ENCODE measurements at regions not wholly inside any gene's neighbourhood (a gene's known extent, or its start where the extent isn't known, plus 50 kb on each side); places are given as distances from the start of the nearest gene placed in this dataset.

DNA sequence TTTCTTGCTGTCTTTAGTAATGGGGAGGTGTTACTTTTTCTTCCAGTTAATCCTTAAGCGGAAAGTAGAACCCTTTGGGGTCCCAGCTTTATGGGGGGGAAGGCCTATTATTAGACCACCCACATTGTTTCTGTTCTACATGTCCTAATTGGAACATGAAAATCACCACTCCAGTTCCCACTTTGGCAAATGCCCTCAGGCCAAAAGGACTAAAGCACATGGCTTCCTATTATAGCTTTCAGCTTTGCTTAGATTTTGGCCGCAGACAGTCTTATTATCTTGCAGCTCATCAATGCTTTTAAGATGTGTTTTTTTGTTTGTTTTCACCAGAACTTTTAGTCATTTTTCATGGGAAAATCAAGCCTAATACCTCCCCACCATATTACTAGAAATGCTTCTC, 296.8 kb upstream of the ANKH start:
- Histone ChIP-seq H3K9ac (no peak overlapping the region), H3K9me3 (ENCODE audit: low read depth) (no peaks in the 10 kb centered on the region), H3K4me1 (ENCODE audit: insufficient read depth) (no peaks in the 10 kb centered on the region), H3F3A (ENCODE audit: insufficient read depth) (no peaks in the 10 kb centered on the region), H3K4me3 (no peak overlapping the region), H3K27ac (no peak overlapping the region), H3K79me2 (ENCODE audit: insufficient read depth) (no peaks in the 10 kb centered on the region), H4K20me1 (ENCODE audit: insufficient read depth) (no peaks in the 10 kb centered on the region), H3K36me3 (ENCODE audit: low read depth) (no peaks in the 10 kb centered on the region), H3K9me2 (ENCODE audit: insufficient read depth) (no peaks in the 10 kb centered on the region), H3K4me2 (ENCODE audit: unreplicated experiment) (no peak overlapping the region), H3K27me3 (replicated peaks; ENCODE audit: insufficient read depth) (peaks cover 14% of the 10 kb centered on the region), H2AFZ (no peak overlapping the region)
- no peak for DNase-seq
- whole genome bisulfite sequencing, 2 experiments (ENCODE audit: low coverage in 1 of 2, low lambda C conversion rate in 2 of 2, missing lambda C conversion rate in 2 of 2): 6 to 16% methylated on average over 2 of the region's 2 CpGs
- no peak for TF ChIP-seq EZH2 (IDR thresholded peaks at IDR 0.05; ENCODE audit: insufficient read depth, poor library complexity, severe bottlenecking)
- TF ChIP-seq EZH2phosphoT487 (IDR thresholded peaks at IDR 0.05; ENCODE audit: insufficient read depth, low read depth): no peak
- in situ Hi-C loops (cut with MboI): no loop called here

DNA sequence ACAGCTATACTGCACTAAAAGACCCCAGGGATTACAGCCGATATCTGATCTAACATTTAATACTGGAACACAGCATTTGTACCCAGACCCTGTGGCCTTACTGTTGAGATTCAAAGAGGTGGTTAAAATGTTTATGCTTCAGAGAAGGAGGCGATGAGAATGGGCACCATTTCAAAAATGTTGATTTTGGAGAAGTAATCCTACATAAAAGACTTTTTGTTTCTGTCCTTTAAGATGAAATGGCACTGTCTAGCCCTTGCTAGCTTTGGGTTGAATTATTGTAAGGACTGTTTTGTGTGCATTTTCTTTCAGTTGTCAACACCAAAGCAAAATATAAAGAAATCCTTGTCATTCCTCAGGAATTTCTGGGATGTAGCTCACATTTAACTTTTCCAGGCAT, 288.5 kb upstream of the ANKH start:
- Histone ChIP-seq H3K36me3 (ENCODE audit: low read depth) (no peaks in the 10 kb centered on the region), H3K4me2 (ENCODE audit: unreplicated experiment) (no peak overlapping the region), H3K4me1 (ENCODE audit: insufficient read depth) (no peaks in the 10 kb centered on the region), H2AFZ (no peak overlapping the region), H3K9me3 (ENCODE audit: low read depth) (no peaks in the 10 kb centered on the region), H3K27ac (no peak overlapping the region), H3K9me2 (ENCODE audit: insufficient read depth) (no peaks in the 10 kb centered on the region), H3K79me2 (ENCODE audit: insufficient read depth) (no peaks in the 10 kb centered on the region), H3K4me3 (no peak overlapping the region), H3K9ac (no peak overlapping the region), H4K20me1 (ENCODE audit: insufficient read depth) (no peaks in the 10 kb centered on the region), H3K27me3 (replicated peaks; ENCODE audit: insufficient read depth) (peaks cover 12% of the 10 kb centered on the region; the same call in 1 of the 2 replicates), H3F3A (ENCODE audit: insufficient read depth) (no peaks in the 10 kb centered on the region)
- DNase-seq: no peak
- 8 to 13% methylated on average over 2 of the region's 2 CpGs for WGBS, 2 experiments (ENCODE audit: low coverage in 1 of 2, low lambda C conversion rate in 2 of 2, missing lambda C conversion rate in 2 of 2)
- in situ Hi-C loops (cut with MboI): no loop called here
- TF ChIP-seq EZH2 (IDR thresholded peaks at IDR 0.05; ENCODE audit: insufficient read depth, poor library complexity, severe bottlenecking) (no peak), EZH2phosphoT487 (IDR thresholded peaks at IDR 0.05; ENCODE audit: insufficient read depth, low read depth) (no peak)

DNA sequence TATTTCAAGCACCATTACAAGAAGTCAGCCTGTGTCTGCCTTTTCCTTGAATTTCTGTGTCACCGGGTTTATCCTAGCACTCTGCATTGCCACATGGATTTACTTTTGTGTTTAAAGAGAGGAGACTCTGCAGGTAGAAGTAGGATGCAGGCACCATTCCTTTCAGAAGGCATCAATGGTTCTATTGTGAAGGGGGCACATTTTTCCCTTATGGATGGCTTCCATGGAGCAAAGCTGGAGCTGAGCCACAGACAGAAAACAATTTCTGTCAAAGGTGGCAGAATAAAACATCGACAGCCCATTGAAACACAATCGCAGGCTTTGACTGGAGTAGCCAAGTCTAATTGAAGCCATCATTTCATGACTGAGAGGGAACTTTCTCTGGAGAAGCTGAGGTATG, 288.0 kb upstream of the ANKH start:
- WGBS, 2 experiments (ENCODE audit: low coverage in 1 of 2, low lambda C conversion rate in 2 of 2, missing lambda C conversion rate in 2 of 2): 0 to 5% methylated on average over 3 of the region's 3 CpGs
- H3F3A ChIP-seq (ENCODE audit: insufficient read depth): no peaks in the 10 kb centered on the region
- no peaks in the 10 kb centered on the region for H3K9me3 ChIP-seq (ENCODE audit: low read depth)
- no peaks in the 10 kb centered on the region for H4K20me1 ChIP-seq (ENCODE audit: insufficient read depth)
- no peak for TF ChIP-seq EZH2phosphoT487 (IDR thresholded peaks at IDR 0.05; ENCODE audit: insufficient read depth, low read depth)
- no peak for TF ChIP-seq EZH2 (IDR thresholded peaks at IDR 0.05; ENCODE audit: insufficient read depth, poor library complexity, severe bottlenecking)
- H3K4me3 ChIP-seq: no peak overlapping the region
- H3K27me3 ChIP-seq (replicated peaks; ENCODE audit: insufficient read depth): peaks cover 12% of the 10 kb centered on the region; the same call in 1 of the 2 replicates
- no peaks in the 10 kb centered on the region for H3K9me2 ChIP-seq (ENCODE audit: insufficient read depth)
- no peaks in the 10 kb centered on the region for H3K36me3 ChIP-seq (ENCODE audit: low read depth)
- no peak overlapping the region for H2AFZ ChIP-seq
- H3K9ac ChIP-seq: no peak overlapping the region
- no peaks in the 10 kb centered on the region for H3K4me1 ChIP-seq (ENCODE audit: insufficient read depth)
- no peak for DNase-seq
- in situ Hi-C loops (cut with MboI): no loop called here
- H3K4me2 ChIP-seq (ENCODE audit: unreplicated experiment): no peak overlapping the region
- no peak overlapping the region for H3K27ac ChIP-seq
- no peaks in the 10 kb centered on the region for H3K79me2 ChIP-seq (ENCODE audit: insufficient read depth)

- no peak overlapping the region for H3K4me2 ChIP-seq (ENCODE audit: unreplicated experiment)
- no peaks in the 10 kb centered on the region for H3K79me2 ChIP-seq (ENCODE audit: insufficient read depth)
- in situ Hi-C loops (cut with MboI): no loop called here
- no peak overlapping the region for H2AFZ ChIP-seq
- WGBS, 2 experiments (ENCODE audit: low coverage in 1 of 2, low lambda C conversion rate in 2 of 2, missing lambda C conversion rate in 2 of 2): 3% methylated on average over 5 of the region's 5 CpGs
- no peaks in the 10 kb centered on the region for H3K36me3 ChIP-seq (ENCODE audit: low read depth)
- H3K9me3 ChIP-seq (ENCODE audit: low read depth): no peaks in the 10 kb centered on the region
- no peak for DNase-seq
- H3K9me2 ChIP-seq (ENCODE audit: insufficient read depth): no peaks in the 10 kb centered on the region
- no peaks in the 10 kb centered on the region for H3K4me1 ChIP-seq (ENCODE audit: insufficient read depth)
- H3F3A ChIP-seq (ENCODE audit: insufficient read depth): no peaks in the 10 kb centered on the region
- H3K4me3 ChIP-seq: no peak overlapping the region
- no peak for TF ChIP-seq EZH2phosphoT487 (IDR thresholded peaks at IDR 0.05; ENCODE audit: insufficient read depth, low read depth)
- TF ChIP-seq EZH2 (IDR thresholded peaks at IDR 0.05; ENCODE audit: insufficient read depth, poor library complexity, severe bottlenecking): no peak
- no peaks in the 10 kb centered on the region for H4K20me1 ChIP-seq (ENCODE audit: insufficient read depth)
- H3K27me3 ChIP-seq (replicated peaks; ENCODE audit: insufficient read depth): peaks cover 22% of the 10 kb centered on the region
- no peak overlapping the region for H3K9ac ChIP-seq
- H3K27ac ChIP-seq: no peak overlapping the region
Observed at GRCh38 chr5:15142458-15142857, 270.9 kb upstream of the ANKH start.

DNA sequence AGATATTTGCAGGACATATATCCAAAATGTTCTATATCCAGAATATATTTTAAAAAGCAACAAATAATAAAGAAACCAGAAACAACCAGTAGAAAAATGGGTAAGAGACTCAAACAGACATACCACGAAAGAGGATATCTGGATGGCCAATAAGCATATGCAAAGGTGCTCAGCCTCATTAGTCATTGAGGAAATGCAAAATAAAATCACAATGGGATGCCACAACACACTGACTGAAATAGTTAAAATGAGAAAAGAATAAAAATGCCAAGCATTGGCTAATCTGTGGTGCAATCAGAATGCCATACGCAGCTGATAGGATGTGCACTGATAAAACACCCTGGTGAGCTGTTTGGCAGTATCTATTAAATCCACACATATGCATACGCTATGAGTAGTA, 265.8 kb upstream of the ANKH start:
- no peaks in the 10 kb centered on the region for H3K9me2 ChIP-seq (ENCODE audit: insufficient read depth)
- H2AFZ ChIP-seq: no peak overlapping the region
- no peaks in the 10 kb centered on the region for H4K20me1 ChIP-seq (ENCODE audit: insufficient read depth)
- H3K27ac ChIP-seq: no peak overlapping the region
- no peak for TF ChIP-seq EZH2 (IDR thresholded peaks at IDR 0.05; ENCODE audit: insufficient read depth, poor library complexity, severe bottlenecking)
- TF ChIP-seq EZH2phosphoT487 (IDR thresholded peaks at IDR 0.05; ENCODE audit: insufficient read depth, low read depth): no peak
- DNase-seq: no peak
- H3K36me3 ChIP-seq (ENCODE audit: low read depth): no peaks in the 10 kb centered on the region
- H3K4me1 ChIP-seq (ENCODE audit: insufficient read depth): no peaks in the 10 kb centered on the region
- H3K4me3 ChIP-seq: no peak overlapping the region
- H3K4me2 ChIP-seq (ENCODE audit: unreplicated experiment): no peak overlapping the region
- H3K79me2 ChIP-seq (ENCODE audit: insufficient read depth): no peaks in the 10 kb centered on the region
- no peak overlapping the region for H3K9ac ChIP-seq
- in situ Hi-C loops (cut with MboI): no loop called here
- WGBS, 2 experiments (ENCODE audit: low coverage in 1 of 2, low lambda C conversion rate in 2 of 2, missing lambda C conversion rate in 2 of 2): 67 to 72% methylated on average over 3 of the region's 3 CpGs
- H3F3A ChIP-seq (ENCODE audit: insufficient read depth): no peaks in the 10 kb centered on the region
- H3K9me3 ChIP-seq (ENCODE audit: low read depth): no peaks in the 10 kb centered on the region
- peaks cover 18% of the 10 kb centered on the region for H3K27me3 ChIP-seq (replicated peaks; ENCODE audit: insufficient read depth)
